Small intestine (tissue), 7 donors: ENCODE measurements at regions not wholly inside any gene's neighbourhood (a gene's known extent, or its start where the extent isn't known, plus 50 kb on each side); places are given as distances from the start of the nearest gene placed in this dataset.

Experiments
- DNase-seq, 2 donors: peaks; one replicate each; pipeline versions ENCODE4 v3.0.0 to v3.0.0-alpha.2; 2013
- FAIRE-seq: peaks from 2 replicates; lab custom pipeline; 2012; peaks lifted over from hg19 to GRCh38; lab: Jason Lieb, UNC
- H3K27ac ChIP-seq, 3 donors: one replicate each; pipeline ENCODE4 v1.5.1; 2013; ENCODE audit warnings: low read length in 2 of 3, mild to moderate bottlenecking in 2 of 3, control low read depth in 1 of 3, inconsistent platforms in 1 of 3, low read depth in 1 of 3, moderate library complexity in 1 of 3
- H3K27me3 ChIP-seq, 3 donors: one replicate each; pipeline ENCODE4 v1.6.1; 2013; ENCODE audit warnings: low read length in 3 of 3, inconsistent platforms in 1 of 3; ENCODE audit not compliant: control insufficient read depth in 3 of 3, insufficient read depth in 3 of 3
- H3K36me3 ChIP-seq, 3 donors: one replicate each; pipeline ENCODE4 v1.6.1; 2013; ENCODE audit warnings: low read length in 3 of 3, inconsistent platforms in 1 of 3, low read depth in 1 of 3, mild to moderate bottlenecking in 1 of 3, moderate library complexity in 1 of 3; ENCODE audit not compliant: control insufficient read depth in 3 of 3, insufficient read depth in 2 of 3
- H3K4me1 ChIP-seq, 3 donors: one replicate each; pipeline ENCODE4 v1.6.1; 2013; ENCODE audit warnings: low read length in 2 of 3, inconsistent platforms in 1 of 3, low read depth in 1 of 3, mild to moderate bottlenecking in 1 of 3, moderate library complexity in 1 of 3; ENCODE audit not compliant: control insufficient read depth in 3 of 3, insufficient read depth in 2 of 3
- H3K4me3 ChIP-seq, 3 donors: one replicate each; pipeline ENCODE4 v1.5.1; 2013; ENCODE audit warnings: low read length in 3 of 3, control low read depth in 1 of 3, inconsistent platforms in 1 of 3, low read depth in 1 of 3, mild to moderate bottlenecking in 1 of 3, moderate library complexity in 1 of 3
- H3K9me3 ChIP-seq, 2 donors: one replicate each; pipeline ENCODE4 v1.6.1; 2013; ENCODE audit warnings: low read depth in 1 of 2, low read length in 1 of 2; ENCODE audit not compliant: control insufficient read depth in 2 of 2, insufficient read depth in 1 of 2
- WGBS, 3 donors: extraction: QIAGEN DNeasy Blood & Tissue Kit; methylation state at CpG; one replicate each; pipeline ENCODE4 v1.1.7; 2013; 5-methylcytosine and 5-hydroxymethylcytosine counted together
- donor health status: healthy with polysubstance abuse.
- donor health status: control.
- donor health status: control.
- donor health status: Bipolar disorder and iron deficiency.
- donor health status: healthy.

- H3K36me3 ChIP-seq = no peaks in the 10 kb centered on the region
- 83 to 92% (median 92%) methylated on average over 3 of the region's 3 CpGs for WGBS, 3 donors
- no peak overlapping the region for H3K4me3 ChIP-seq
- no peaks in the 10 kb centered on the region for H3K4me1 ChIP-seq
- H3K9me3 ChIP-seq = peaks cover 0 to 4% of the 10 kb centered on the region in 2 donors
- FAIRE-seq (no peak), DNase-seq (no peak)
- H3K27me3 ChIP-seq = no peaks in the 10 kb centered on the region
- H3K27ac ChIP-seq = no peak overlapping the region
These were observed 128.2 kb upstream of the COX10 start for GRCh38 chr17:13940858-13941665.

GRCh38 chr17:13941781-13942180 lies 127.5 kb upstream of the COX10 start:
- 88 to 91% (median 91%) methylated on average over 3 of the region's 3 CpGs for WGBS, 3 donors
- FAIRE-seq = no peak

GRCh38 chr17:13943909-13944308 lies 125.4 kb upstream of the COX10 start:
- peaks cover 0 to under 1% of the 10 kb centered on the region in 2 donors for H3K9me3 ChIP-seq
- H3K27ac ChIP-seq = no peak overlapping the region
- WGBS, 3 donors = 63 to 70% (median 65%) methylated on average over 2 of the region's 2 CpGs
- H3K36me3 ChIP-seq = no peaks in the 10 kb centered on the region
- no peaks in the 10 kb centered on the region for H3K4me1 ChIP-seq
- DNase-seq (no peak), FAIRE-seq (no peak)
- H3K4me3 ChIP-seq = no peak overlapping the region
- no peaks in the 10 kb centered on the region for H3K27me3 ChIP-seq

More at GRCh38 chr17:13941781-13942180, 127.5 kb upstream of the COX10 start:
- Histone ChIP-seq H3K36me3 (no peaks in the 10 kb centered on the region), H3K4me1 (no peaks in the 10 kb centered on the region), H3K9me3 (peaks cover 0 to 4% of the 10 kb centered on the region in 2 donors), H3K27ac (no peak overlapping the region), H3K4me3 (no peak overlapping the region), H3K27me3 (no peaks in the 10 kb centered on the region)
- no peak for DNase-seq

DNA sequence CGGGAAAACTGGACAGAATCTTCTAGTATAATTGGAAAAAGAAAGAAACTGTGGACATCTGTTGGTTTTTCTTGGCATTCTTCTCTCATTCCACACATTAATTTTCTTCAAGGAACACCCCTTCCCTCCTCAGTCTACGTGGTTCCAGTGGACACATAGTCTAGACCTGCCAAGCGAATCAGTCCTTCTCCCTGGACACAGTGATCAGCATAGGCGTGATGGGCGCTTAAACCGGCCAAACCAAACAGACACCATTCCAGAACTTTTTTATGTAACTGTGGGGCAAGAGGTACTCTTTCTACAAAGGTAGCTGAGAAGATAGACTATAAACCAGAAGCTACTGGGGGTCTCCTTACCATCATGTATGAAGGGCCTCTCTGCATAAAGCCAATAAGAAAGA lies 121.8 kb upstream of the COX10 start:
- Histone ChIP-seq H3K27ac (no peak overlapping the region), H3K4me1 (no peaks in the 10 kb centered on the region), H3K9me3 (no peaks in the 10 kb centered on the region), H3K36me3 (no peaks in the 10 kb centered on the region), H3K4me3 (no peak overlapping the region), H3K27me3 (no peaks in the 10 kb centered on the region)
- WGBS, 3 donors = 92 to 95% (median 93%) methylated on average over 6 of the region's 6 CpGs
- no peak for FAIRE-seq
- DNase-seq = no peak

DNA sequence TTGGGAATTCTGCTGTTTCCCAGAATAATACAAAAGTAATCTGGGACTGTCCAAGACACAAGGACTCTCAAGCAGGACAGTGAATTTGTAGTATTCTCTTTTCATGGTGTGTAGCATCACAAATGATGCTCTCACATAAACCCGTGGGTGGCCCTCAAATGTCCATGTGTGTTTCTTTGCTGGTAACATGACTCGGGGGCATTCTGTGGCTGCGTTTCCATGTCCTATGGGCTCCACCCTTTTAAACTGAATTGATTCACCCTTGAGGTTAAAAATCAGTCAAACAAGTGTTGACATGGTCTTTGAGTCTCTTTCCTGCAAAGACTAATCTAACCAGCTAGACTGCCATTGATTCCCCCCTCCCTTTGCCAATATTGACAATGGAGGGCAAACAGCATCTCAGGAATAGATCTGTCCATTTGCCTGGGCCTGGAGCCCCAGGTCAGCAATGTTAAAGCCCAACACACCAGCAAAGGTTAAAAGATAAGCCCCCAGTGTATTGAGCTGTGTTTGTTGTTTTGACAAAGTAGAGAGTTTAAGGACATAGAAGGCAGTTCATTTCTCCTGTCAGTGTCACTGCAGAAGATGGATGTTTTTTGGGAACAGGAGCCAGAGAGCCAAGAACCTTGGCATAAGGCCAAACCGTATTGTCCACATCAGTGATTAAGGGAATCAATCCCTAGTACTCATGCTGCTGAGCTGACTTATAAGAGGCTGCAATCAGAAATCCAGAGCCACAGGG lies 117.1 kb upstream of the COX10 start:
- DNase-seq = no peak
- no peak for FAIRE-seq
- WGBS, 3 donors = 37 to 64% (median 54%) methylated on average over 4 of the region's 4 CpGs

GRCh38 chr17:13953841-13954240 lies 115.5 kb upstream of the COX10 start:
- no peak for FAIRE-seq
- Histone ChIP-seq H3K36me3 (no peaks in the 10 kb centered on the region), H3K4me3 (no peak overlapping the region), H3K9me3 (peaks cover 0 to 5% of the 10 kb centered on the region in 2 donors), H3K4me1 (no peaks in the 10 kb centered on the region), H3K27ac (no peak overlapping the region), H3K27me3 (no peaks in the 10 kb centered on the region)
- DNase-seq = no peak
- WGBS, 3 donors = 0% methylated on average over 1 of the region's 1 CpG

More for the DNA sequence above, 117.1 kb upstream of the COX10 start:
- no peak overlapping the region for H3K27ac ChIP-seq
- H3K9me3 ChIP-seq = peaks cover 0 to 5% of the 10 kb centered on the region in 2 donors
- no peaks in the 10 kb centered on the region for H3K36me3 ChIP-seq
- no peak overlapping the region for H3K4me3 ChIP-seq
- no peaks in the 10 kb centered on the region for H3K27me3 ChIP-seq
- H3K4me1 ChIP-seq = no peaks in the 10 kb centered on the region

GRCh38 chr17:13957636-13958035 lies 111.7 kb upstream of the COX10 start:
- FAIRE-seq = no peak
- H3K36me3 ChIP-seq = no peaks in the 10 kb centered on the region
- no peak overlapping the region for H3K27ac ChIP-seq
- H3K4me3 ChIP-seq = no peak overlapping the region
- 36 to 40% (median 40%) methylated on average over 3 of the region's 3 CpGs for WGBS, 3 donors
- no peak for DNase-seq
- peaks cover 0 to 5% of the 10 kb centered on the region in 2 donors for H3K9me3 ChIP-seq
- no peaks in the 10 kb centered on the region for H3K4me1 ChIP-seq
- H3K27me3 ChIP-seq = no peaks in the 10 kb centered on the region

GRCh38 chr17:13958773-13959172 lies 110.5 kb upstream of the COX10 start:
- FAIRE-seq (no peak), DNase-seq (no peak)
- H3K27me3 ChIP-seq = no peaks in the 10 kb centered on the region
- H3K9me3 ChIP-seq = peaks cover 0 to 5% of the 10 kb centered on the region in 2 donors
- no peaks in the 10 kb centered on the region for H3K36me3 ChIP-seq
- no peaks in the 10 kb centered on the region for H3K4me1 ChIP-seq
- 39 to 73% (median 58%) methylated on average over 4 of the region's 4 CpGs for WGBS, 3 donors
- H3K27ac ChIP-seq = no peak overlapping the region
- H3K4me3 ChIP-seq = no peak overlapping the region
